OCI-LY7 (cell line): ENCODE measurements at regions not wholly inside any gene's neighbourhood (a gene's known extent, or its start where the extent isn't known, plus 50 kb on each side); places are given as distances from the start of the nearest gene placed in this dataset.

Source experiments
- BruUV-seq: library from RNA; stranded (reverse); fragments of 400-500 nt; replicated peaks from 2 replicates; lab custom pipeline; 2021; lab: Mats Ljungman, UMichigan
- CTCF ChIA-PET: fragments of 300-600 bp; sonication (Branson Sonifier 250); formaldehyde crosslinking; loops from one replicate; lab custom pipeline; 2022; ENCODE audit warnings: antibody characterized with exemption; ENCODE audit not compliant: unreplicated experiment; lab: Charles Lee
- POLR2A ChIA-PET: fragments of 300-600 bp; sonication (Branson Sonifier 250); formaldehyde crosslinking; loops from one replicate; lab custom pipeline; 2022; ENCODE audit warnings: antibody characterized with exemption; lab: Charles Lee
- DNase-seq: peaks from one replicate; pipeline ENCODE4 v3.0.0-alpha.2; 2015; ENCODE audit warnings: low spot score
- H2AFZ ChIP-seq: fragments of 200-600 bp; sonication (generic), shearing (Covaris generic); 2 replicates; pipeline ENCODE4 v1.6.1; 2014; ENCODE audit warnings: mild to moderate bottlenecking, antibody characterized with exemption, low read length, moderate library complexity
- H3K27ac ChIP-seq: fragments of 200-600 bp; sonication (generic); 2 replicates; pipeline ENCODE4 v1.5.1; 2014; ENCODE audit warnings: mixed run types, low read depth, mild to moderate bottlenecking, moderate library complexity, low read length, inconsistent platforms; ENCODE audit not compliant: poor library complexity, severe bottlenecking
- H3K36me3 ChIP-seq: fragments of 200-600 bp; sonication (generic); 2 replicates; pipeline ENCODE4 v1.6.1; 2014; ENCODE audit warnings: mild to moderate bottlenecking, antibody characterized with exemption, low read length, moderate library complexity, mixed read lengths; ENCODE audit not compliant: insufficient read depth
- H3K4me1 ChIP-seq: fragments of 200-600 bp; sonication (generic); 2 replicates; pipeline ENCODE4 v1.5.1; 2014; ENCODE audit warnings: mild to moderate bottlenecking, low read length; ENCODE audit not compliant: insufficient read depth, poor library complexity, severe bottlenecking
- H3K4me2 ChIP-seq: fragments of 200-600 bp; sonication (generic); 2 replicates; pipeline ENCODE4 v1.6.1; 2014; ENCODE audit warnings: mild to moderate bottlenecking, low read length
- H3K4me3 ChIP-seq: fragments of 200-600 bp; sonication (generic); 2 replicates; pipeline ENCODE4 v1.5.1; 2014; ENCODE audit warnings: mild to moderate bottlenecking, low read depth, low read length; ENCODE audit not compliant: poor library complexity, severe bottlenecking
- H3K79me2 ChIP-seq: fragments of 200-600 bp; sonication (generic); 2 replicates; pipeline ENCODE4 v1.6.1; 2016; ENCODE audit warnings: low read depth, mild to moderate bottlenecking, low read length, moderate library complexity, mixed read lengths; ENCODE audit not compliant: insufficient read depth
- H3K9me2 ChIP-seq: fragments of 200-600 bp; sonication (generic); 2 replicates; pipeline ENCODE4 v1.6.1; 2016; ENCODE audit warnings: mild to moderate bottlenecking, low read length, mixed read lengths; ENCODE audit not compliant: insufficient read depth
- H3K9me3 ChIP-seq: fragments of 200-600 bp; sonication (generic); 2 replicates; pipeline ENCODE4 v1.6.1; 2014; ENCODE audit warnings: mild to moderate bottlenecking, mixed run types, low read length, mixed read lengths
- H4K20me1 ChIP-seq: fragments of 200-600 bp; sonication (generic); 2 replicates; pipeline ENCODE4 v1.6.1; 2014; ENCODE audit warnings: mild to moderate bottlenecking, antibody characterized with exemption, low read length, moderate library complexity, mixed read lengths; ENCODE audit not compliant: insufficient read depth
- EZH2phosphoT487 ChIP-seq: fragments of 200-600 bp; sonication (generic); IDR thresholded peaks from 2 replicates; pipeline ENCODE4 v1.6.1; 2018; ENCODE audit warnings: low read depth, borderline replicate concordance, mild to moderate bottlenecking, mixed run types, antibody characterized with exemption, low read length, moderate library complexity, mixed read lengths
- intact Hi-C: fragments of 100-400 bp; cut with micrococcal nuclease; formaldehyde crosslinking; loops from one replicate; pipeline ENCODE4 v1.10.0; 2022; ENCODE audit not compliant: unreplicated experiment
- TF ChIP-seq, protein P1 (sequence below): fragments of 200-600 bp; sonication (generic); conservative IDR thresholded peaks from 2 replicates; pipeline ENCODE4 v1.5.1; 2014; ENCODE audit warnings: mild to moderate bottlenecking, antibody characterized with exemption, low read length, moderate library complexity, mixed read lengths

DNA sequence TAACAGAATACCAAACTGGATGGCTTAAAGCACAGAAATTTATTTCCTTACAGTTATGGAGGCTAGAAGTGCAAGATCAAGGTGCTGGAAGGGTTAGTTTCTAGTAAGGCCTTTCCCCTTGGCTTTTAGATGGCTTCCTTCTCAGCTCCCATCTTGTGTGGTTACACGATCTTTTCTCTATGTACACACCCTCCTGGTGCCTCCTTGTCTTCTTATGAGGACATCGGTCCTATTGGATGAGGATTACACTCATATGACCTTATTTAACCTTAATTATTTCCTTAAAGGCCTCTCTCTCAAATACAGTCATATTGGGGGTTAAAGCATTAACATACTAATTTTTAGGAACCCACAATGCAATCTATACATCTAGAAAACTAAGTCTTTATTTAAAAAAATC, 787.9 kb upstream of the GALNTL6 start:
- POLR2A ChIA-PET = interaction anchor here (0.6 to 2.5 kb wide), 6 partner anchors 9 to 24 kb away, joined by 3 to 9 read pairs (median 4); no protein-coding TSS in a partner anchor
- intact Hi-C loops = no loop called here
- no peaks in the 10 kb centered on the region for H3K4me1 ChIP-seq
- BruUV-seq = no TSS peak
- H3K4me2 ChIP-seq = peak overlapping the region; percentile 24
- no peak for TF ChIP-seq EZH2phosphoT487
- TF ChIP-seq, protein P1, sequence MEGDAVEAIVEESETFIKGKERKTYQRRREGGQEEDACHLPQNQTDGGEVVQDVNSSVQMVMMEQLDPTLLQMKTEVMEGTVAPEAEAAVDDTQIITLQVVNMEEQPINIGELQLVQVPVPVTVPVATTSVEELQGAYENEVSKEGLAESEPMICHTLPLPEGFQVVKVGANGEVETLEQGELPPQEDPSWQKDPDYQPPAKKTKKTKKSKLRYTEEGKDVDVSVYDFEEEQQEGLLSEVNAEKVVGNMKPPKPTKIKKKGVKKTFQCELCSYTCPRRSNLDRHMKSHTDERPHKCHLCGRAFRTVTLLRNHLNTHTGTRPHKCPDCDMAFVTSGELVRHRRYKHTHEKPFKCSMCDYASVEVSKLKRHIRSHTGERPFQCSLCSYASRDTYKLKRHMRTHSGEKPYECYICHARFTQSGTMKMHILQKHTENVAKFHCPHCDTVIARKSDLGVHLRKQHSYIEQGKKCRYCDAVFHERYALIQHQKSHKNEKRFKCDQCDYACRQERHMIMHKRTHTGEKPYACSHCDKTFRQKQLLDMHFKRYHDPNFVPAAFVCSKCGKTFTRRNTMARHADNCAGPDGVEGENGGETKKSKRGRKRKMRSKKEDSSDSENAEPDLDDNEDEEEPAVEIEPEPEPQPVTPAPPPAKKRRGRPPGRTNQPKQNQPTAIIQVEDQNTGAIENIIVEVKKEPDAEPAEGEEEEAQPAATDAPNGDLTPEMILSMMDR = no peak
- H2AFZ ChIP-seq = no peak overlapping the region
- H3K79me2 ChIP-seq = no peaks in the 10 kb centered on the region
- H3K4me3 ChIP-seq = no peak overlapping the region
- H3K36me3 ChIP-seq = no peaks in the 10 kb centered on the region
- no peak for DNase-seq
- H3K9me2 ChIP-seq = no peaks in the 10 kb centered on the region
- no peaks in the 10 kb centered on the region for H3K9me3 ChIP-seq
- H4K20me1 ChIP-seq = no peaks in the 10 kb centered on the region
- CTCF ChIA-PET = no interaction called here
- H3K27ac ChIP-seq = no peak overlapping the region

DNA sequence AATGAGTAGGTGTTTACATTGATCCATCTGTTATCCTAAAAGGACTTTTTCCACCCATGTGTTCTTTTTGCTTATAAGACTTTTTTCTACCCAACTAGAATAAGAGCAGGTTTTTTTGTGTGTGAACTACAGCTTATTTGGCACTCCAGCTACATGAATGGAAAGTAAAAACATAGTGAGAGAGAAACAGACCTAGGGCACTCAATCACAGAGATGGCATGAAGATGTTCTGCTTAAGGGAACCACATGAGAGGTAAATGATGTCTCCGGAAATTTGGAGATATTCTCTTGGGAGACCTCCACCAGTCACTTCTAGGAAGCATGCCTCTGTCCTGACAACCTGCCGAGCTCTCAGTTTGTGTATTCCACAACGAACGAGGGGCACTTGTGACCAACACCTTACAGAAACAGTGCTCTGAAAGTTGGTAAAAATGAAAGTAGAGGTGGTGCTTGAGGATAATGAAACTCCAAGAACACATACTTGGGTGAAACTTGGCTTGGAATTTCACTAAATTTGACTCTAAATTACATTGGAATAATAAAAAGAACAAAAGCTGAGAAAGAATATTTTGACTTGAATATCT, 788.4 kb upstream of the GALNTL6 start:
- H3K4me1 ChIP-seq = no peaks in the 10 kb centered on the region
- TF ChIP-seq, protein P1 = no peak
- TF ChIP-seq EZH2phosphoT487 = no peak
- ChIA-PET CTCF (no interaction called here), POLR2A (interaction anchor here (0.6 to 2.5 kb wide), 7 partner anchors 9 to 34 kb away, joined by 3 to 9 read pairs (median 3); no protein-coding TSS in a partner anchor)
- intact Hi-C loops = no loop called here
- H3K4me3 ChIP-seq = no peak overlapping the region
- H3K9me2 ChIP-seq = no peaks in the 10 kb centered on the region
- H3K79me2 ChIP-seq = no peaks in the 10 kb centered on the region
- no peaks in the 10 kb centered on the region for H3K9me3 ChIP-seq
- H3K4me2 ChIP-seq = 0 out of 2 replicates have a peak overlapping the region, but pooled peaks have one; percentile 24
- DNase-seq = no peak
- H4K20me1 ChIP-seq = no peaks in the 10 kb centered on the region
- no TSS peak for BruUV-seq
- H3K27ac ChIP-seq = no peak overlapping the region
- H3K36me3 ChIP-seq = no peaks in the 10 kb centered on the region
- H2AFZ ChIP-seq = no peak overlapping the region; the same call in 1 of the 2 replicates

DNA sequence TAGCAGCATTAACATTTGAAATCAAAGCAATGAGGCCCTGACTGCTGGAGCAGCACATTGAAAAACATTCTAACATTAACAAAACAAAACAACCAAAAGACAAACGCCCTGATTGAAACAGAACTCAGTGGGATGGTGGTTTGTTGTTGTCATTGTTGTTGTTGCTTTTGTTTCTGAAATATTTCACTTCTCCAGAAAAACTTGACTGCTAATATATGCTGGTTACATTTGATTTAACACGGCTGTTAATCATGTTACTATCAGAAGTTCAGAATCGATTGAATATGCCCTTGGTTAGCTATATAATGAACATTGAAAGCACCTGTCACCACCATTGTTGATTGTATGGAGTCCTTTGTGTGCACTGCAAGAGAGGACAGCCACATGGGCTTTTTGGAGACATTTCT, 790.4 kb upstream of the GALNTL6 start:
- ChIA-PET POLR2A (interaction anchor here (1.5 to 2.5 kb wide), 2 partner anchors 10 to 27 kb away, joined by 6 to 9 read pairs; no protein-coding TSS in a partner anchor), CTCF (no interaction called here)
- TF ChIP-seq, protein P1 = no peak
- no peak for TF ChIP-seq EZH2phosphoT487
- no peak overlapping the region for H3K4me2 ChIP-seq
- H4K20me1 ChIP-seq = no peaks in the 10 kb centered on the region
- DNase-seq = no peak
- no peaks in the 10 kb centered on the region for H3K4me1 ChIP-seq
- no peaks in the 10 kb centered on the region for H3K79me2 ChIP-seq
- no peaks in the 10 kb centered on the region for H3K9me3 ChIP-seq
- H3K4me3 ChIP-seq = no peak overlapping the region
- no peak overlapping the region for H3K27ac ChIP-seq
- BruUV-seq = no TSS peak
- H3K9me2 ChIP-seq = no peaks in the 10 kb centered on the region
- H2AFZ ChIP-seq = no peak overlapping the region
- H3K36me3 ChIP-seq = no peaks in the 10 kb centered on the region
- intact Hi-C loops = no loop called here
